ENCODE measurements at regions not wholly inside any gene's neighbourhood (a gene's known extent, or its start where the extent isn't known, plus 50 kb on each side); places are given as distances from the start of the nearest gene placed in this dataset.

DNA sequence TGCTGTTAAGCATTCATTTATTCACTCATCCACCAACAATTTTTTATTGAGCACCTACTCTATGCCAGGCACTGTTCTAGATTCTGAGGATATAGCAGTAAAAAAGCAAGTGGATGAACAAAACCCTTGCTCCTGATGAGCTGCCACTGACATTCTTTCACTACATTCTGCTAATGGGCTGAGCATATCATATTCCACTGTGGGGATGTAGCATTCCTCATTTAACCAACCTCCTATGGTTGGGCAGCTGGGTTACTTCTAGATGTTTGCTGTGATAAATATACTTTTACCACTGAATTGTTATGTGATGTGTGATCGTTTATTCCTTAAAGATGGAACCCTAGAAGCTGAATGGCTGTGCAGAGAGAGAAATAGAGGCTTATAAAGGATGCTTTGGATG, 176.9 kb downstream of the MN1 start:
- DNase-seq (ENCODE audit: low spot score), result no peak

DNA sequence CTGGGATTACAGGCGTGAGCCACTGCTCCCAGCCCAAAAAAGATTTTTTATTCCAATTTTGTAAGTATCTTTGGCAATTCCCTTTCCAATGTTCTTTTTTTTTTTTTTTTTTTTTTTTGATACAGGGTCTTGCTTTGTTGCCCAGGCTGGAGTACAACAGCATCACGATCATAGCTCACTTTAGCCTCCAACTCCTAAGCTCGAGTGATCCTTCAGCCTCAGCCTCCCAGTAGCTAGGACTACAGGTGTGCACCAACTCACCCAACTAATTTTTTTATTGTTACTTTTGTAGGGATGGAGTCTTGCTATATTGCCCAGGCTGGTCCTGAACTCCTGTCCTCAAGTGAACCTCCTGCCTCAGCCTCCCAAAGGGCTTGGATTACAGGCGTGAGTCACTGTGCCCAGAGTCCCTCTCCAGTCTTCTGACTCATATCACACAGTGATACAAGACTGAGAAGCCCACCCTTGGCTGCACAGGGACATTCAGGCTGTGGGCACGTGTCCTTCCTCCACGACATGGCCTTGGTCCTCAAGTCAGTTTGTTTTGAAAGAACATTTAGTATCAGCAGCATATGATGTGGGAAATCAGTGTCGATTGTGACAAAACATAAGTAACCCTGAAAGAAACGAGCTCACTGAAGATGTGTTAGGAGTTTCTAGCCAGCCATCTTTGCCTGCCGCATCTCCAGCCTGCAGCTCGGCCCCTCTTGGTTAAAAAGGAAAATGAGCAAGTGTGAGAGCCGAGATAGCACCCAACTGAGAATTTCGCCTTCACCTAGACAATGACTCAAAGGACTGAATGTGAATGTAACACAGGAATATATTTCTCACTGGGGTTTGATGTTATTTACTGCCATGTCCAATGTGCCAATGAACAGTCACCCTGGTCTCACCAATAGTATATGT, 175.5 kb downstream of the MN1 start:
- DNase-seq (ENCODE audit: low spot score), result no peak

DNA sequence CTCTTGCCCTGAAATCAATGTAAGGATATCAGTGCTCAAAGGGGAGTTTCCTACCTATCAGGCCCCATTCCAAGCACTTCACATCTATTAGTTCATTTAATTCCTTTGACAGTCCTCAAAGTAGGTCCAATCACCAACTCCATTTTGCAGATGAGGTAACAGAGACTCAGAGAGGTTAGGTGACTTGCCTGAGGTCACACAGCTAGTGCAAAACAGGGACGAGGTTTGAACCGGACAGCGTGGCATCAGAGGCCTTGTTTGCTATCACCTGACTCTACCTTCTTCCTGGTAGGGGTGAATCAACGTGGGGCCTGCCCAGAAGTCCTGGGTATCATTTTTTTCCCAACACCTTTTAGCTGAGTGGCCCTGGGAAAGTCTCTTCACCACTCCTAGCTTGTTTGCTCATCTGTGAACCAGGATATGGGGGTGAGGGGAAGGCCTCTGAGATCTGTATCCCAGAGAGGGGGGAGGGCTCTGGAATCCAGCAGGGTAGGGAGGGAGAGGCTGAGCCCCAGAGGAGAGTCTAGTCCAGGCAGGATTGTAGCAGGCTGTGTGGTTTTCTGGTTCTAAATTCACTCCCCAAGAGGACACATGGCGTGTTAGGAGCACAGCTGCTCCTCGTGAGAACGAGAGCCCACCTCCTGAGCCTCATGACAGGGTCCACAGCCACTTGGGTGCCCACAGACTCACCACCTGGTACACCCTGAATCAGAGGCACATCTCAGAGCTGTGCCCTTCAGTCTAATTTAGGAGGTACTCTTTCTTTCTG, 174.7 kb downstream of the MN1 start:
- no peak for DNase-seq (ENCODE audit: low spot score)

DNA sequence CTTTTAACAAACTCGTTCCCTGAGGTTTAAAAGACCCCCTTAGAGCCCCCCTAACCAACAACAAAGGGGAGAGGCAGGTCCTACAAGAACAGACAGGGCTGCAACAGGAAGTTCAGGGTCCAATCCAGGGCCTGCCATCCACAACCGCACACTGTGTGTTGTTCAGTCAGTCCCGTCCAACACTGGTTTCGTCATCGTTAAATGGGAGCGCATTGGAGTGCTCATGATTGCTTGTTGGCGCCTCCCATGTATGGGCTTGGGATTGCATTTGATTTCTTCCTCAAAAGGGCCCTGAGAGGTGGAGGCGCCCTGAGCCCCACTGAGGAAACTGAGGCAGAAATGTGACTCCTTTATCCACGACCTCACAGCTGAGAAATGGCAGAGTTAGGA, 174.1 kb downstream of the MN1 start:
- no peak for DNase-seq (ENCODE audit: low spot score)

DNA sequence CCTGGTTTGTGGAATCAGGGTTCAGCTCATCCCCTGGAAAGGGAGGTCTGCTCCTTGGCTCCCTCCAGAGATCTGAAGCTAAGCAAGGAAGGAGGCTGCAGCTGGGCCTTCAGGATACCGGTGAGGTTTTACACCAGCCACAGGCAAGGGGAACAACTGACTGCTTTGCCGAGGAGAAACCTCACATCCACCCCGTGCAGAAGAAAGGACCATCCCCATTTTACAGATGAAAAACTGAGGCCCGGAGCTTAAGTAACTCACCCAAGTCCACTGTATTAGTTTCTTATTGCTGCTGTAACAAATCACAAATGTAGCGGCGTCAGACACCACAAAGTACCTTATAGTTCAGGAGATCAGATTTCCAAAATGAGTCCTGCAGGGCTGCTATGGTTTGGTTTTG, 173.7 kb downstream of the MN1 start:
- no peak for DNase-seq (ENCODE audit: low spot score)

DNA sequence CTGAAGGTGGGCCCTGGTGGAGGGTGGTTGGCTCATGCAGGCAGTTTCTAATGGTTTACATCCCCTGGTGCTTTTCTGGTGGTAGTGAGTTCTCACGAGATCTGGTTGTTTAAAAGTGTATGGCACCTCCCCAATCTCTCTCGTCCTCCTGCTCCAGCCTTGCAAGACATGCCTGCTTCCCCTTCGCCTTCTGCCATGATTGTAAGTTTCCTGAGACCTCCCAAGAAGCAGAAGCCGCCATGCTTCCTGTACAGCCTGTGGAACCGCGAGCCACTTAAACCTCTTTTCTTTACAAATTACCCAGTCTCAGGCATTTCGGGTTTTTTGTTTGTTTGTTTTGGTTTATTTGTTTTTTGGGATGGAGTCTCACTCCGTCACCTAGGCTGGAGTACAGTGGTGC, 173.2 kb downstream of the MN1 start:
- no peak for DNase-seq (ENCODE audit: low spot score)

DNA sequence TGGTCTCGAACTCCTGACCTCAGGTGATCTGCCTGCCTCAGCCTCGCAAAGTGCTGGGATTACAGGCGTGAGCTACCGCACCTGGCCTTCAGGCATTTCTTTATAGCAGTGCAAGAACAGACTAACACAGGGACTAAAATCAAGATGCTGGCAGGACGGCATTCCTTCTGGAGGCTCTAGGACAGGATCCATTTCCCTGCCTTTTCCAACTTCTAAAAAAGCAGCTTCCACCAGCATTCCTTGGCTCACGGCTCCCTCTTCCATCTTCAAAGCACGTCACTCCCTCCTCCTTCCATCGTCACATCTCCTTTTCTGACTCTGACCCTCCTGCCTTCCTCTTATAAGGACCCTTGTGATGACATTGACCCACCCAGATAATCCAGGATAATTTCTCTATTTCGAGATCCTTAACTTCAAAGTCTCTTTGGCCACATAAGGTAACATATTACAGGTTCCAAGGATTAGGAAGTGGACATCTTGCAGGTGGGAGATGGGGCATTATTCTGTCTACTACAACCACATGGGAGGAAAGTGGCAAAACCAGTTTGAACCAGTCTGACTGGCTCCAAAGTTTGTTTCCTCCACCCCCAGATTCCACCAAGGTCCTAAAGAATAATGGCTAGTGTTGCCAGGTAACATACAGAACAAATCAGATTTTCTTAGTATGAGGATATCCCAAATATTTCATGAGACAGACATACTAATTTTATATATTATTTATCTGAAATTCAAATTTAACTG, 172.5 kb downstream of the MN1 start:
- DNase-seq (ENCODE audit: low spot score), result no peak

DNA sequence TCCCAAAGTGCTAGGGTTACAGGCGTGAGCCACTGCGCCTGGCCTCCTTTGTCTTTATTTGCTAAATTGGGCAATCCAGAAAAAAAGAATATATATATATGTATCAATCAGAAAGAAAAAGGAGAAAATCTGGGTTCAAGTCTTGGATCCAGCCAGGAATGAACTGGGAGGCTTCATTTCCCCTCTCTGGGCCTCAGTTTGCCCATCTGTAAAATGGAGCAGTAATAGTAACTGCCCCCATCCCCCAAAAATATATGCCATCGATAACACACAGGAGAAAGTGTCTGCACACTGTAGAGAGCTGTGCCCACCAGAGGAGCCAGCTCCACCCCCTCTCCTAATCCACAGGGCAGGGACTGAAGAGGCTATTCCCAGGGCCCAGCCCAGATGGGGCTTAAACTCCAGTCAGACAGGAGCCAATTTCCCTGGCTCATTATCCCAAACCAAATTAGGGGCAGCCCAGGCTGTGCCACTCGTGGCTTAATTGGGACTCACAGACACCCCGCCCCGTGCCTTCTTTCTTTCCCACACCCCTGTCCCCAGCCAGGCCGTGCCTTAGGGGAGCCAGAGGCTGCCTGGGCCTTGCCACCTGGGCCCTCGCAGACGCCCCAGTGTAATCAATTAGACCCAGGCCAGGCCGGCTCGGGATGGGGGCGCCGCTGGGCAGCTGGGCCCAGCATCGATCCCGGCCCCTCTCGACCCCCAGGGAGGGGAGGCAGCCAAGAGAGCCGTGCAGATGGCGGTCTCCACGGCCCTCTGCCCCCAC, 171.5 kb downstream of the MN1 start:
- no peak for DNase-seq (ENCODE audit: low spot score)

DNA sequence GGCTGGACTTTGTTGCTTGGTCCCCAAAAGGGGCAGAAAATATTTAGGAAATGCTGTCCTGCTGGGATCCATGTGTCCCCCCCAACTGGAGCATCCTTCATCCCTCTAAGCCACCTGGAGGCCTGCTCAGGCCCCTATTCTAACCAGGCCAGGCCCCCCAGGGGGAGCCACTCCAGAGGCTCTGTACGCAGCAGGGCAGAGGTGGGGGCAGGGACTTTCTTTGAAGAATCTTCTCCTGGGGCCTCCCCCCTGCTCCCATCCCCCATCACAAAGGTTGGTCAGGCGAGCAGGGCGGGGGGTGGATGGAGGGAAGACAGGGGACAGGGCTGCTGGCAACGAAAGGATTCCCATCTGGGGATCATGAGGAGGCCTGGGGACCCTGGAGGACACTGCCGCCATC, 170.8 kb downstream of the MN1 start:
- DNase-seq (ENCODE audit: low spot score), result no peak

DNA sequence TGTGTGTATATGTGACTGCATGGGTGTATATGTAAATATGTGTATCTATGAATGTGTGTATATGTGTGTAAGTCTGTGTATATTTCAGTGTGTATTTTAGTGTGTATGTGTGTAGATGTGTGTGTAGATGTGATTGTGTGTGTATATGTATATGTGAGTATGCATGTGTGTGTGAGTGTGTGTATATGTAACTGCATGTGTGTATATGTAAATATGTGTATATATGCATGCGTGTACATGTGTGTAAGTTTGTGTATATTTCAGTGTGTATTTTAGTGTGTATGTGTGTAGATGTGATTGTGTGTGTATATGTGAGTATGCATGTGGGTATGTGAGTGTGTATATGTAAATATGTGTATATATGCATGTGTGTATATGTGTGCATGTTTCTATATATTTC, 169.9 kb downstream of the MN1 start:
- DNase-seq (ENCODE audit: low spot score), result no peak

DNA sequence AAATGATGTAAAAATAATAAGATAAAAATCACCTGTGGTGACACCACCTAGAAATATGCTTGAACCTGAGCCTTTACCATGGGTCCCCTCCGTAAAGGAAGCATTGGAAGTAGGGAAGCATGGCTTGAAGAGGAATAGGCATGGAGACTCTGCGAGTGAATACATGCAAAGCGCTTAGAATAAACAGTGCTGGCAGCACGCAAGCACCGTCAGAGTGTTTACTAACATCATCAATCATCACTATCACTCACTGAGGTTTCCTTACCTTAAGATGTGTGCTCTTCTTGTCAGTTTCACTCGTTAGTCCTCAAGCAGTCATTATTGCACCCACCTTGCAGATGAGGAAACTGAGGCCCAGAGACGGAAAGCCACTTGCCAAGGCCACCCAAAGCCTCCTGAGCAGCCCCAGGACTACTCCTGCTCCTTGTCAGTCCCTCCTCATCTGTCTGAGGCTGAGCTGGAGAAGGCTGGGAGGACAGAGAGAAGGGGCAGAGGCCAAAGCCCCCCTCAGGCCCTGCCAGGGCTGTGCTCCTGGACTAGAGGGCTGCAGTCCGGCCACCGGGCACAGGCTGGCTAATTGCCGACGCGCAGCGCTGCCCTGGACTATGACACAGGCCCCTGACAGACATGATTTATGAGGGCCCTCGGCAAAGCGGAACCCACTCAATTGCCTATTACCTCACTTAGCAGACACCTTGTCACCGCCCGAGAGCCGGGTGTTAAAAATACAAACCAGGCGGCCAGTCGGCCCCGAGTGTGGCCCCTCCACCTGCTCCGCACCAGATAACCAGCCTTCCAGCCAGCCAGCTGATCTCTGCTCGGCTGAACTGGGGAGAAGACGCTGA, 168.9 kb downstream of the MN1 start:
- DNase-seq (ENCODE audit: low spot score), result no peak

DNA sequence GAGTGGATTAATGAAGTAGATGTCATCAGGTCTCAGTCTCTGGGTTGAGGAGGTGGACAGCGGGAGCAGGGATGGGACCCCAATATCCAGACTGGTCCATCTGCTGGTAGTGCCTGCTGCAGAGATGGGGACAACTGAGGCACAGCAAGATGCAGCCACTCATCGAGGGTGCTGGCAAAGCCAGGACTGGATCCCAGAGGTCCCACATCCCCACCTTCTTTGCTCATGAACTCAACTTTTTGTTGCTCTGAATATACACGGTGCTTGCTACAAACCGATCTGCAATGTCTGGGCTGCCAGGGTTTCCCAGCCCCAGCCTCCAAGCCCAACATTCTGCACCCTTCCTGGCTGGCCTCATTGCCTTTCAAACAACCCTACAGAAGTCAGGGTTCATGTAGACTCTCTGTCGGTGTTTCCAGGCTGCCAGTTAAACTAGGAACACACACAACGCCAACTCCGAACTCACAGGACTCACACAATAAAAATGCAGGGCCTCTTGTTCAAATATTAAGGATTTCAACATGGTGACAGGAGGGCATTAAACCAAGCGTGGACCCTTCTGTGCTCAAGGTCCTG, 168.2 kb downstream of the MN1 start:
- DNase-seq (ENCODE audit: low spot score), result no peak

DNA sequence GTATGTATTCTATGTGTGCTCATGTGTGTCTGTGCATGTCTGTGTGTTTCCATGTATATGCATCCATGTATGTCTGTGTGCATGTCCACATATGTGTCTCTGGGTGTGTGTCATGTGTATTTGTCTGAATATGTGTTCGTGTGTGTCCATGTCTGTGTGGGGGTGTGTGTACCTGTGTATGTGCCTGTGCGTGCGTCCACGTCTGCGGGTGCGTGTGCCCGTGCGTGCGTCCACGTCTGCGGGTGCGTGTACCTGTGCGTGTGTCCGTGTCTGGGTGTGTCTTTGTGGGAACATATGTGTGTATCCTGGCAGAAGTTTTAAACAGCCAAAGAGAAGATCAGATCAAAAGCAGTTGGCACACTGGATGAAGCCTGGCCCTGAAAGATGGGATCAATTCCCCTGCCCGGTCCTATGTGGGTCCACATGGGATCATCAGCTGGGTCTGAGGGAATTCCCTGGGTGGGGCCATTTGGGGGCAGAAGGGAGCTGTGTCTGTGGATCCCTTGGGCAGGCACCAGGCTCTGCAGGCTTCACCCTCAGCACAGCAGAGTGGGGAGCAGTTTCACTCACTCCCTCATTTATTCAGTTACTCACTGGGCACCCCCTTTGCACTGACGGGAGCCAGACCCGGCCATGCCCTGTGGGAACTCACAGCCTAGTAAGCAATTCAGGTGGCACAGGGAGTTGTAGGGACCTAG, 167.4 kb downstream of the MN1 start:
- DNase-seq (ENCODE audit: low spot score), result no peak

DNA sequence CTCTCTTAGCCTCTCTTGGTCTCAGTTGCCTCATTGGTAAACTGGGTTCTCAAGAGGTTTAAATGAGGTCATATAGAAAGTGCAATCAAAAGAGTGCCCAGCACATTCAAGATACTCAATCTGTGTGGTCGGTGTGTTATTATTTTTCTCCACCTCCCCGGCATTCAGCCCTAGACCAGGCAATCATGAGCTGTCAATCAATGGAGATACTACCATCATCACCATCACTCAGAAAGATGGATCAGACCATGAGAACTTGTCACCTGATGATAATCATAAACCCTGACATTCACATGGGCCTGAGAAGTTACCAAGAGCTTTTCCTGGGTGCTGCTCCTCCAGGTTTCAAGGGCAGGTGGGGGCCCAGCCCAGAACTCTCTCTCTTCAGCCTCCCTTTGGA, 166.1 kb downstream of the MN1 start:
- no peak for DNase-seq (ENCODE audit: low spot score)

DNA sequence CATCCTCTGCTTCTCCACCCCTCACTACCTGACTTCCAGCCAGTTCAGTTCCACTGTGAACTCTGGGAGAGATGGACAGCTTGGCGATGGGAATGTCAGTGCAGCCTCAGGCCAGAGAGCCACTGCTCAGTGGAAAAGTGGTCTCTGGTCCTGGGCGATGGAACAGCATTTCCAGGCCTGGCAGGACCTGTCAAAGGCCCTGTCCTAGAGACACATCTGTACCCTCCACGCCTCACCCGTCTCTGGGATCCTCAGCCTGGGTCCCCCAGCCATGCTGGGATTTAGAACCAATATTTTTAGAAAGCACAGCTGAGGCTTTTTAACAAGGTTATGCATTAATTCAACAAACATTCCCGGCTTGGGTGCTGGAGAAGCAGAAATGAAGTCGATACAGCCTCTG, 165.7 kb downstream of the MN1 start:
- DNase-seq (ENCODE audit: low spot score), result no peak

DNA sequence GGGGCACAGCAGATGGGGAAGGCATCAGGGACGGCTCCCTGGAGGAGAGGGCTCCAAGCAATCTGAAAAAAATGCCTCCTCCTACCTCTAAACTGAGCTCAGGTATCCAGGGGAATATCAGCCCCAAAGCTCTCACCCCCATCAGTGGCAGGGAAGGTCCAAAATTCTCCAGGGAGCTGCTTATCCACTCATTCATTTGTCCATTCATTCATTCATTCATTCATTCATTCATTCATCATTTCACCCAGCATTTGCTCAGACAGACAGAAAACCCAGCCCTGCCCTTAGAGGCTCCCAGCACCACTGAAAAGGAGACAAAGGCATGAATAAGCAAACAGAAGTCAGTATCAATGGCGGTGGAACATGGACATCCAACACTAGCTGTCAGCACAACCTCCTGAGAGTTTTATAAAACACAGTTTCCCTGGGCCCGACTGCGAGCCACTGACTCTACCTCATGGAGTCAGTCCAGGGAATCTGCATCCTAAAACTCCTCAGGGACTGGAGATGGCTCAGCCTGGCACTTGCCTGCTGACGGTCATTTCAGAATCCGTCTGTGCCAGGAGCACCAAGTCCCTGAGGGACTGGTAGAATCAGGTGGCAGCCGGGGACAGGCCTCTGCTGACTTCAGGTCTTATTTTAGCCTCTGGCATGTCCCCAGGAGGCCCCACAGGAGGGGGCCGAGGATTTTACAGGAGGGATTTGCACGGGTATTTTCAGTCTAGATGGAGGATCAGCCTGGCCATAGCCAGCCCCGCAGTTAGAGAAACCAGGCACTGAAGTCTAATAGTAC, 164.6 kb downstream of the MN1 start:
- DNase-seq (ENCODE audit: low spot score), result no peak

DNA sequence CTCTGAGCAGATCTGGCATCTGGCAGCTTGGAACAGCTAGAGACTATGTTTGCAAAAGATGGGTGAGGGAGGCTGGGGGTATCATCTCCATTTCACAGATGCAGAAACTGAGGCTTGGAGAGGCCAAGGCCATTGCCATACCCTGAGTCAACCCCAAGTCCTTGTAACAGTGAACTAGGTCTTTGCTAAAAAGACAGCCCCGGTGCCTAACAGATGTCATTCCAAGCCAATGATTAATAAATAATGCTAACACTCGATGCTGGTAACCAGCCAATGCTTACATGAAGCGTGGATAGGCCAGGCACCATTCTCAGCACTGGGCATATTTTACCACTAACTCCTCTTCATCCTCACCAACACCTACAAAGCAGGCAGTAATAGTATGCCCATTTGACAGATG, 164.0 kb downstream of the MN1 start:
- no peak for DNase-seq (ENCODE audit: low spot score)

DNA sequence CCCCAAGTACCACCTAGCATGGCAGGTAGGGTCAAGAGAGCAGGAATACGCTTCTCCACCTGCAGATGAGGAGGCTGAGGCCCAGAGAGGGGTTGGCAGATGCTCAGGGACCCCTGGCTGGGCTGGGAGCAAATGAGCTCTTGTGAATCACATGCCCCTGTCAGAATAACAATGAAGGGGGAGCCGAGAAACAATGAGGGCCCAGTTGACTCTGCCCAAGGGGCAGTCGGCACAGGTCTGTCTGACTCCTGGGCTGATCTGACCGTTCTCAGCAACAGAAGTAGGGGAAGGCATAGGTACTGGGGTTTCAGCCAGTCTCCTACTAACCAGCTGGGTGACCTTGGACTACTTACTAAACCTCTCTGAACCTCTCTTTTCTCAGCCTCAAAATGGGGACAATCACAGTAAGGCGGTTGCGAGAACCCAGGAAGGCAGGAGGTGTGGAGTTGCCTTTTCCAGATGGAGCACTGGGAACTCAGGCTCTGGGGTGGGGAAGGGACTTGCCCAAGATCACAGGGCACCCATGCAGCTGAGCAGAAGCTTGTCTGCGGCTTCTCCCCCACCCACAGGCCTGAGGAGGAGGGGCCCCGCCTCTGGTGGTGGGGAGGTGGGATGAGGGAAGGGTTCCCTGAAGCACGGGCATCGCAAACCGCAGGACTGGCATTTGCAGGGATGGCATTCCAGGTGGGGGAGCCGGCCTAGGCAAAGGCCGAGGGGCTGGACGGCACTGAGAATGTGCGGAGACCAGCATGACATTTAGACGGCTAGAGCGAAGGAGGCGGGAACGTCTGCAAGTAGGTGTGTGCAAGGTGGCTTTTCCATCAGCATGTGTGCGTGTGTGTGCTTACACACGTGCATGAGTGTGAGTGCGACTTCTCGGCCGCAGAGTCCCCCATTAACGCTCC, 163.0 kb downstream of the MN1 start:
- DNase-seq (ENCODE audit: low spot score), result no peak
